ENCODE measurements at regions not wholly inside any gene's neighbourhood (a gene's known extent, or its start where the extent isn't known, plus 50 kb on each side); places are given as distances from the start of the nearest gene placed in this dataset.

GRCh38 chr4:103928370-103928769 lies 208.6 kb upstream of the TACR3 start:
- TF ChIP-seq CTCF (IDR thresholded peaks at IDR 0.05 in 8 of 11, conservative IDR thresholded peaks at IDR 0.05 in 3 of 11) (no peak), POLR2AphosphoS5 (IDR thresholded peaks at IDR 0.05) (no peak)
